ENCODE measurements at regions not wholly inside any gene's neighbourhood (a gene's known extent, or its start where the extent isn't known, plus 50 kb on each side); places are given as distances from the start of the nearest gene placed in this dataset.

GRCh38 chr21:15557925-15558324 is 171.9 kb upstream of the USP25 start:
- no peak for TF ChIP-seq POLR2A (IDR thresholded peaks at IDR 0.05)
- TF ChIP-seq, protein P1, sequence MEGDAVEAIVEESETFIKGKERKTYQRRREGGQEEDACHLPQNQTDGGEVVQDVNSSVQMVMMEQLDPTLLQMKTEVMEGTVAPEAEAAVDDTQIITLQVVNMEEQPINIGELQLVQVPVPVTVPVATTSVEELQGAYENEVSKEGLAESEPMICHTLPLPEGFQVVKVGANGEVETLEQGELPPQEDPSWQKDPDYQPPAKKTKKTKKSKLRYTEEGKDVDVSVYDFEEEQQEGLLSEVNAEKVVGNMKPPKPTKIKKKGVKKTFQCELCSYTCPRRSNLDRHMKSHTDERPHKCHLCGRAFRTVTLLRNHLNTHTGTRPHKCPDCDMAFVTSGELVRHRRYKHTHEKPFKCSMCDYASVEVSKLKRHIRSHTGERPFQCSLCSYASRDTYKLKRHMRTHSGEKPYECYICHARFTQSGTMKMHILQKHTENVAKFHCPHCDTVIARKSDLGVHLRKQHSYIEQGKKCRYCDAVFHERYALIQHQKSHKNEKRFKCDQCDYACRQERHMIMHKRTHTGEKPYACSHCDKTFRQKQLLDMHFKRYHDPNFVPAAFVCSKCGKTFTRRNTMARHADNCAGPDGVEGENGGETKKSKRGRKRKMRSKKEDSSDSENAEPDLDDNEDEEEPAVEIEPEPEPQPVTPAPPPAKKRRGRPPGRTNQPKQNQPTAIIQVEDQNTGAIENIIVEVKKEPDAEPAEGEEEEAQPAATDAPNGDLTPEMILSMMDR (IDR thresholded peaks at IDR 0.05), result no peak
- no peak for TF ChIP-seq POLR2AphosphoS5 (IDR thresholded peaks at IDR 0.05)
- TF ChIP-seq EP300 (IDR thresholded peaks at IDR 0.05), result no peak
